ACHN (cell line): ENCODE measurements at regions not wholly inside any gene's neighbourhood (a gene's known extent, or its start where the extent isn't known, plus 50 kb on each side); places are given as distances from the start of the nearest gene placed in this dataset.
A peak's percentile ranks its signal among the peaks of the same experiment; 100 is the strongest.
"Not testable (repeated sequence)": the region's sequence is repeated elsewhere in the genome, so short reads cannot be mapped to it uniquely, and the experiment has no call there.

Source experiments
- DNase-seq: peaks from one replicate; pipeline ENCODE4 v3.0.0-alpha.2; 2015
- in situ Hi-C: cut with HindIII; loops from 2 replicates; pipeline ENCODE4 v1.10.0; 2017; ENCODE audit warnings: low sequenced_read_pairs, low pct_ligation_motif_present, low pct_unique_long_range_greater_than_20kb

GRCh38 chr6:91087908-91088307 is 501.0 kb upstream of the MAP3K7 start:
- in situ Hi-C loops = no loop called here
- no peak for DNase-seq

GRCh38 chr6:91083211-91083610 is 496.3 kb upstream of the MAP3K7 start:
- in situ Hi-C loops = no loop called here
- no peak for DNase-seq

- no peak for DNase-seq
- in situ Hi-C loops = no loop called here
Measured at GRCh38 chr6:91082311-91082832, 495.5 kb upstream of the MAP3K7 start.

GRCh38 chr6:91081452-91082067 is 494.7 kb upstream of the MAP3K7 start:
- in situ Hi-C loops = no loop called here
- peak; percentile 45 for DNase-seq

- in situ Hi-C loops = no loop called here
- DNase-seq = no peak
Measured at GRCh38 chr6:91080871-91081270, 494.0 kb upstream of the MAP3K7 start.

GRCh38 chr6:91079969-91080368 is 493.1 kb upstream of the MAP3K7 start:
- in situ Hi-C loops = no loop called here
- no peak for DNase-seq

GRCh38 chr6:91075244-91075976 is 488.5 kb upstream of the MAP3K7 start:
- in situ Hi-C loops = no loop called here
- no peak for DNase-seq

GRCh38 chr6:91063362-91063761 is 476.5 kb upstream of the MAP3K7 start:
- no peak for DNase-seq
- in situ Hi-C loops = no loop called here

- DNase-seq = no peak
- in situ Hi-C loops = no loop called here
Measured at GRCh38 chr6:91057689-91058088, 470.8 kb upstream of the MAP3K7 start.

GRCh38 chr6:91055959-91056358 is 469.1 kb upstream of the MAP3K7 start:
- in situ Hi-C loops = no loop called here
- no peak for DNase-seq

GRCh38 chr6:91052473-91053450 is 465.9 kb upstream of the MAP3K7 start:
- DNase-seq, in situ Hi-C loops: not testable (repeated sequence)

GRCh38 chr6:91045161-91045560 is 458.3 kb upstream of the MAP3K7 start:
- in situ Hi-C loops = no loop called here
- no peak for DNase-seq

- DNase-seq = no peak
- in situ Hi-C loops = no loop called here
Measured at GRCh38 chr6:91043751-91044150, 456.9 kb upstream of the MAP3K7 start.

GRCh38 chr6:91042656-91043055 is 455.8 kb upstream of the MAP3K7 start:
- in situ Hi-C loops = no loop called here
- DNase-seq = no peak

GRCh38 chr6:91033964-91034363 is 447.1 kb upstream of the MAP3K7 start:
- in situ Hi-C loops = no loop called here
- no peak for DNase-seq

GRCh38 chr6:91031581-91031980 is 444.7 kb upstream of the MAP3K7 start:
- in situ Hi-C loops = no loop called here
- DNase-seq = no peak

- in situ Hi-C loops = no loop called here
- no peak for DNase-seq
Measured at GRCh38 chr6:91029211-91029610, 442.3 kb upstream of the MAP3K7 start.

GRCh38 chr6:91023529-91023928 is 436.7 kb upstream of the MAP3K7 start:
- in situ Hi-C loops = no loop called here
- no peak for DNase-seq

GRCh38 chr6:91020744-91021143 is 433.9 kb upstream of the MAP3K7 start:
- in situ Hi-C loops = no loop called here
- DNase-seq = peak; percentile 3
